ENCODE measurements at regions not wholly inside any gene's neighbourhood (a gene's known extent, or its start where the extent isn't known, plus 50 kb on each side); places are given as distances from the start of the nearest gene placed in this dataset.
"Not testable (repeated sequence)": the region's sequence is repeated elsewhere in the genome, so short reads cannot be mapped to it uniquely, and the experiment has no call there.

DNA sequence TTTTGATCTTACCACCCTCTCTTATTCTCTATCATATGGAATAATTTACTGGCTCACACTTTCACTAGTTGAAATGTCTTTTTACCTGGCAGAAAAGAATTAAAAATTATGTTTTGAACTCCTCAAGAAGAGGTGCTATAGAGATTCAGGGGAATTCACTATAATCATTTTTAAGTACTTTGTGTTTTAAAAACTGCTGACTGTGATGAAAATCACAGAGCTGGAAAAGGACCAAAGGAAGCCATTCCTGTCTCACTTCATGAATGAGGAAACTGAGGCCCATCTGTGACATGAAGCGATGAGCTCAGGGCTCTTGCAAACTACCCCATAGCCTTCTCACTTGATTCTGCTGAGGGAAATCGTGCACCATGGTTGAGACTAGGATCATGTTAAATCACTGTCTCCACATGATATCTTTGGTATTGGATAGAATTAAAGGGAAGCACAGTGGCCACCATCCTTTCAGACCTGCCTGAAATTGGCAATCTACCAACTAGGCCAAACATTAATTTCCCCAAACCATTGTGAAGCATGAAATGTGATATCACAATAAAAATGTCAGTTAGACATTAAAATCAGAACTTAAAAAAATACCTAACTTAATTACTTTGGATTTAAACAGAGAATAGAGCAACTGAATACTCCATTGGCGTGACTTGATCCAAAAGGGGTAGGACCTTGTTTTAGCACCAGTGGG, 141.0 kb downstream of the FZD1 start:
- no peak for TF ChIP-seq ZFX (IDR thresholded peaks at IDR 0.05; ENCODE audit: borderline replicate concordance)

DNA sequence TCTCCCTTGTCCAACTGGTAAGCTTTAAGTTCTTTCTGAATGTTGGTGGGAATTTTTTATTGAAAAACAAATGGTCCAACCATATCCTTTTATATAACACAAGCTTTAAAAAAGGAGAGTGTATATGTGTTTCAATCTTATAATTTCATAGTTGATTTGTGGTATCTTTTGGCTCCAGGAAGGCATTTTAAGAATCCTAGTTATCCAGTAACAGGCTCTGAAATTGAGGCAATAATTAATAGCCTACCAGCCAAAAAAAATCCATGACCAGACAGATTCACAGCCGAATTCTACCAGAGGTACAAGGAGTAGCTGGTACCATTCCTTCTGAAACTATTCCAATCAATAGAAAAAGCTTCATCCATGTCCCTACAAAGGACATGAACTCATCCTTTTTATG, 141.6 kb downstream of the FZD1 start:
- not testable (repeated sequence) for H3K27ac ChIP-seq

More for the DNA sequence above, 141.0 kb downstream of the FZD1 start:
- H3K27ac ChIP-seq, result no peak overlapping the region

DNA sequence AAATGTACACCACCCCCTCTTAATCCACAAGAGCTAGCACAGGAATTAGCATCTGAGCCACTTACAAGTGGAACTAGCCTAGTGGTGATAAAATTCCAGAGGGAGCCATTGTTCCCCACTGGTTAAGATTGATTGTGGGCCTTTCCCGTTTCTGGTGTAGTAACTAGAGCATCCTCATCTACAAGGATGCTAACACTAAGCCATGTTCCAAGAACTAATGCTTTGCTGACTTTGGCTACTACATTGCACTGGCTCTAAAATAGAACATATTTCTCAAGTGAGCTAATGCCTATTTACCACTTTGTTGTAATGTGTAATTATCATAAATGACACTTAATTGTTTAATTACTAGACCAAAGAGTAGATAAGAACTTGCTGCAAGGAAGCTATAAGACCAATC, 143.7 kb downstream of the FZD1 start:
- no peak for TF ChIP-seq CTCF (IDR thresholded peaks at IDR 0.05)
- TF ChIP-seq ZFX (IDR thresholded peaks at IDR 0.05; ENCODE audit: borderline replicate concordance), result no peak

GRCh38 chr7:91408388-91409154, 144.3 kb downstream of the FZD1 start:
- TF ChIP-seq ZFX (IDR thresholded peaks at IDR 0.05; ENCODE audit: borderline replicate concordance) (no peak), CTCF (IDR thresholded peaks at IDR 0.05) (no peak)
- no peak overlapping the region for H3K27ac ChIP-seq

More for the DNA sequence above, 143.7 kb downstream of the FZD1 start:
- H3K27ac ChIP-seq, result no peak overlapping the region

GRCh38 chr7:91411060-91411459, 146.8 kb downstream of the FZD1 start:
- TF ChIP-seq CTCF (IDR thresholded peaks at IDR 0.05) (no peak), ZFX (IDR thresholded peaks at IDR 0.05; ENCODE audit: borderline replicate concordance) (no peak)
- no peak overlapping the region for H3K27ac ChIP-seq

- no peak overlapping the region for H3K27ac ChIP-seq
- TF ChIP-seq CTCF (IDR thresholded peaks at IDR 0.05) (no peak), ZFX (IDR thresholded peaks at IDR 0.05; ENCODE audit: borderline replicate concordance) (no peak)
Observed at GRCh38 chr7:91412298-91412697, 148.1 kb downstream of the FZD1 start.

DNA sequence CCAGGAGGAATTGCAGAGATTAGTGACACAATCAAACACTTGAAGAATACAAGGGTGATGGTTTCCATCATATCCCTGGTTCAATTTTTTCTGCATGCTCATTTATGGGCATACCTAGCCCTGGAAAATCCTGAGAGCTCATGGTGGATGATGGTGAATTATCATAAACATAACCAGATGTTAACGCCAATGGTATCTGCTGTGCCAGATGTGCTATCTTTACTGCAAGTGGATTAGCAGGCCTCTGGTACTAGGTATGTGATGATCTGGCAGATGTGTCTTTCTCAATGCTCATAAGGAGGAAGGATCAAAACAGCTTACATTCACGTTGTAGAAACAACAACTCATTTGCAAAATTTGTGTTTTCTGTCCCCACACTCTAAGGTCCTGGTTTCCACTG, 150.5 kb downstream of the FZD1 start:
- TF ChIP-seq CTCF (IDR thresholded peaks at IDR 0.05), result no peak
- no peak overlapping the region for H3K27ac ChIP-seq

- no peak for TF ChIP-seq CTCF (IDR thresholded peaks at IDR 0.05)
- no peak for TF ChIP-seq ZFX (IDR thresholded peaks at IDR 0.05; ENCODE audit: borderline replicate concordance)
- H3K27ac ChIP-seq, result no peak overlapping the region
Observed at GRCh38 chr7:91416155-91416865, 152.1 kb downstream of the FZD1 start.

All from 22Rv1 (cell line).